Natural killer cell (primary cell): ENCODE measurements at regions not wholly inside any gene's neighbourhood (a gene's known extent, or its start where the extent isn't known, plus 50 kb on each side); places are given as distances from the start of the nearest gene placed in this dataset.
"Not testable (repeated sequence)": the region's sequence is repeated elsewhere in the genome, so short reads cannot be mapped to it uniquely, and the experiment has no call there.

ENCODE experiments used
- ATAC-seq, 3 donors: fragments of 150-1000 bp in 2 of 3; fragments of 200-7000 bp in 1 of 3; cut with Tn5 transposase; 1 replicate in 1 of 3; 2 replicates in 2 of 3; pipeline ENCODE4 v1.10.0; 2021; ENCODE audit warnings: mild to moderate bottlenecking in 2 of 3, moderate library complexity in 2 of 3
- DNase-seq, 2 donors: peaks; one replicate each; pipeline versions ENCODE4 v3.0.0 to v3.0.0-alpha.2; 2013 to 2021; ENCODE audit warnings: mixed read lengths in 1 of 2
- H3K27ac ChIP-seq: one replicate; pipeline ENCODE4 v1.5.1; 2013; ENCODE audit warnings: mild to moderate bottlenecking, low read length
- H3K27me3 ChIP-seq: one replicate; pipeline ENCODE4 v1.6.1; 2013; ENCODE audit warnings: low read length; ENCODE audit not compliant: control insufficient read depth, insufficient read depth
- H3K36me3 ChIP-seq: one replicate; pipeline ENCODE4 v1.6.1; 2013; ENCODE audit warnings: low read length; ENCODE audit not compliant: control insufficient read depth, insufficient read depth
- H3K4me1 ChIP-seq: one replicate; pipeline ENCODE4 v1.6.1; 2013; ENCODE audit warnings: low read length; ENCODE audit not compliant: control insufficient read depth, insufficient read depth
- H3K4me3 ChIP-seq: one replicate; pipeline ENCODE4 v1.5.1; 2013; ENCODE audit warnings: low read length
- H3K9me3 ChIP-seq: one replicate; pipeline ENCODE4 v1.6.1; 2013; ENCODE audit warnings: low read length; ENCODE audit not compliant: control insufficient read depth, insufficient read depth
- H3K27ac Mint-ChIP-seq, 2 donors: one replicate each; pipeline ENCODE4 v1.8.0; 2022; ENCODE audit warnings: mild to moderate bottlenecking in 2 of 2, mixed read lengths in 2 of 2, moderate library complexity in 1 of 2
- H3K27me3 Mint-ChIP-seq, 2 donors: one replicate each; pipeline ENCODE4 v1.8.0; 2022; ENCODE audit warnings: low read depth in 2 of 2, mixed read lengths in 2 of 2
- H3K36me3 Mint-ChIP-seq: one replicate; pipeline ENCODE4 v1.8.0; 2022; ENCODE audit warnings: mixed read lengths
- H3K4me1 Mint-ChIP-seq, 2 donors: one replicate each; pipeline ENCODE4 v1.8.0; 2022; ENCODE audit warnings: mixed read lengths in 2 of 2
- H3K4me3 Mint-ChIP-seq: one replicate; pipeline ENCODE4 v1.8.0; 2022; ENCODE audit warnings: mild to moderate bottlenecking, moderate library complexity, mixed read lengths
- H3K9me3 Mint-ChIP-seq, 2 donors: one replicate each; pipeline ENCODE4 v1.8.0; 2022; ENCODE audit warnings: mixed read lengths in 2 of 2
- CTCF ChIP-seq: fragments of 200-600 bp; IDR thresholded peaks from one replicate; pipeline ENCODE4 v1.8.0; 2022; ENCODE audit warnings: antibody characterized with exemption
- WGBS: methylation state at CpG from one replicate; pipeline ENCODE4 v1.1.7; 2013; ENCODE audit warnings: missing lambda C conversion rate; ENCODE audit not compliant: insufficient coverage; 5-methylcytosine and 5-hydroxymethylcytosine counted together
- intact Hi-C: fragments of 100-400 bp; cut with micrococcal nuclease; formaldehyde crosslinking; loops from one replicate; pipeline ENCODE4 v1.14.2; 2022

GRCh38 chr1:233503366-233503954, 110.4 kb upstream of the KCNK1 start:
- ATAC-seq (no peak), DNase-seq (no peak)
- 97% methylated on average over 5 of the region's 5 CpGs for WGBS
- intact Hi-C loops = no loop called here
- Mint-ChIP-seq H3K27me3 (no peaks in the 10 kb centered on the region), H3K4me1 (no peaks in the 10 kb centered on the region), H3K4me3 (no peak overlapping the region), H3K9me3 (peaks cover 3% of the 10 kb centered on the region in 2 donors), H3K27ac (no peak overlapping the region), H3K36me3 (no peaks in the 10 kb centered on the region)
- Histone ChIP-seq H3K4me3 (no peak overlapping the region), H3K27ac (no peak overlapping the region), H3K4me1 (no peaks in the 10 kb centered on the region), H3K9me3 (no peaks in the 10 kb centered on the region), H3K27me3 (no peaks in the 10 kb centered on the region), H3K36me3 (no peaks in the 10 kb centered on the region)
- no peak for TF ChIP-seq CTCF

- H3K27me3 Mint-ChIP-seq = no peaks in the 10 kb centered on the region
- Histone ChIP-seq H3K4me1 (no peaks in the 10 kb centered on the region), H3K27me3 (no peaks in the 10 kb centered on the region), H3K36me3 (no peaks in the 10 kb centered on the region), H3K9me3 (no peaks in the 10 kb centered on the region), H3K4me3 (no peak overlapping the region), H3K27ac (no peak overlapping the region)
- H3K4me1 Mint-ChIP-seq = no peaks in the 10 kb centered on the region
- no peak for TF ChIP-seq CTCF
- H3K27ac Mint-ChIP-seq = no peak overlapping the region
- H3K9me3 Mint-ChIP-seq = peaks cover 3% of the 10 kb centered on the region in 2 donors
- H3K36me3 Mint-ChIP-seq = no peaks in the 10 kb centered on the region
- ATAC-seq (no peak), DNase-seq (no peak)
- no peak overlapping the region for H3K4me3 Mint-ChIP-seq
- intact Hi-C loops = no loop called here
These were observed 108.8 kb upstream of the KCNK1 start for GRCh38 chr1:233505130-233505529.

GRCh38 chr1:233505889-233506288, 108.0 kb upstream of the KCNK1 start:
- H3K36me3 Mint-ChIP-seq, H3K4me3 Mint-ChIP-seq, H3K9me3 ChIP-seq, H3K9me3 Mint-ChIP-seq, H3K36me3 ChIP-seq, DNase-seq, H3K4me1 Mint-ChIP-seq, H3K27ac ChIP-seq, H3K27me3 Mint-ChIP-seq, ATAC-seq, H3K4me1 ChIP-seq, H3K27me3 ChIP-seq, intact Hi-C loops, H3K27ac Mint-ChIP-seq, H3K4me3 ChIP-seq: not testable (repeated sequence)
- 78% methylated on average over 2 of the region's 3 CpGs for WGBS

GRCh38 chr1:233509526-233509925, 104.4 kb upstream of the KCNK1 start:
- WGBS = no CpG with 5 or more reads among the region's 3 CpGs
- Mint-ChIP-seq H3K27me3 (no peaks in the 10 kb centered on the region), H3K27ac (no peak overlapping the region), H3K4me1 (no peaks in the 10 kb centered on the region), H3K9me3 (peaks cover 3% of the 10 kb centered on the region in 2 donors), H3K36me3 (no peaks in the 10 kb centered on the region), H3K4me3 (no peak overlapping the region)
- TF ChIP-seq CTCF = no peak
- Histone ChIP-seq H3K27me3 (no peaks in the 10 kb centered on the region), H3K4me1 (no peaks in the 10 kb centered on the region), H3K4me3 (no peak overlapping the region), H3K36me3 (no peaks in the 10 kb centered on the region), H3K27ac (no peak overlapping the region), H3K9me3 (no peaks in the 10 kb centered on the region)
- intact Hi-C loops = no loop called here
- ATAC-seq (no peak), DNase-seq (no peak)
